ENCODE measurements at regions not wholly inside any gene's neighbourhood (a gene's known extent, or its start where the extent isn't known, plus 50 kb on each side); places are given as distances from the start of the nearest gene placed in this dataset.

GRCh38 chr7:16169537-16169936, 251.8 kb downstream of the CRPPA start:
- Histone ChIP-seq H3K9me3 (ENCODE audit: control insufficient read depth, insufficient read depth, low read depth, low read length) (no peaks in the 10 kb centered on the region), H3K27me3 (ENCODE audit: control insufficient read depth, insufficient read depth, low read length) (no peaks in the 10 kb centered on the region), H3K27ac (ENCODE audit: low read length) (no peak overlapping the region), H3K36me3 (ENCODE audit: control insufficient read depth, insufficient read depth, low read length) (no peaks in the 10 kb centered on the region), H3K4me1 (ENCODE audit: control insufficient read depth, insufficient read depth, low read length) (no peaks in the 10 kb centered on the region), H3K4me3 (ENCODE audit: low read depth in 2 of 2, low read length in 2 of 2) (no peak overlapping the region)
- in situ Hi-C loops (cut with HindIII; ENCODE audit: low pct_unique_long_range_greater_than_20kb, low sequenced_read_pairs) = no loop called here
- ChIA-PET CTCF (no interaction called here), POLR2A (no interaction called here)
- intact Hi-C loops (cut with micrococcal nuclease; ENCODE audit: unreplicated experiment) = no loop called here
- ATAC-seq (no peak), DNase-seq (ENCODE audit: low read depth, low spot score) (no peak)
- TF ChIP-seq SIN3A (IDR thresholded peaks at IDR 0.05; ENCODE audit: borderline replicate concordance, insufficient read depth, low read depth, low read length) (no peak), TCF7L2 (IDR thresholded peaks at IDR 0.05; ENCODE audit: low read depth, low read length) (no peak), CTCF (IDR thresholded peaks at IDR 0.05) (no peak), REST (IDR thresholded peaks at IDR 0.05; ENCODE audit: insufficient read depth in 1 of 2, low read depth in 2 of 2, low read length in 1 of 2) (no peak), POLR2AphosphoS5 (IDR thresholded peaks at IDR 0.05; ENCODE audit: low read depth, low read length) (no peak)
- BruUV-seq (replicated peaks) = no TSS peak

GRCh38 chr7:16167526-16167925, 253.8 kb downstream of the CRPPA start:
- Histone ChIP-seq H3K9me3 (ENCODE audit: control insufficient read depth, insufficient read depth, low read depth, low read length) (no peaks in the 10 kb centered on the region), H3K4me3 (ENCODE audit: low read depth in 2 of 2, low read length in 2 of 2) (no peak overlapping the region), H3K27ac (ENCODE audit: low read length) (no peak overlapping the region), H3K27me3 (ENCODE audit: control insufficient read depth, insufficient read depth, low read length) (no peaks in the 10 kb centered on the region), H3K4me1 (ENCODE audit: control insufficient read depth, insufficient read depth, low read length) (no peaks in the 10 kb centered on the region), H3K36me3 (ENCODE audit: control insufficient read depth, insufficient read depth, low read length) (no peaks in the 10 kb centered on the region)
- ATAC-seq (no peak), DNase-seq (ENCODE audit: low read depth, low spot score) (no peak)
- BruUV-seq (replicated peaks) = no TSS peak
- TF ChIP-seq SIN3A (IDR thresholded peaks at IDR 0.05; ENCODE audit: borderline replicate concordance, insufficient read depth, low read depth, low read length) (no peak), CTCF (IDR thresholded peaks at IDR 0.05) (no peak), TCF7L2 (IDR thresholded peaks at IDR 0.05; ENCODE audit: low read depth, low read length) (no peak), POLR2AphosphoS5 (IDR thresholded peaks at IDR 0.05; ENCODE audit: low read depth, low read length) (no peak), REST (IDR thresholded peaks at IDR 0.05; ENCODE audit: insufficient read depth in 1 of 2, low read depth in 2 of 2, low read length in 1 of 2) (no peak)
- ChIA-PET CTCF (no interaction called here), POLR2A (no interaction called here)
- intact Hi-C loops (cut with micrococcal nuclease; ENCODE audit: unreplicated experiment) = no loop called here
- in situ Hi-C loops (cut with HindIII; ENCODE audit: low pct_unique_long_range_greater_than_20kb, low sequenced_read_pairs) = no loop called here

All from Panc1 (cell line).